GM13977 (cell line): ENCODE measurements at regions not wholly inside any gene's neighbourhood (a gene's known extent, or its start where the extent isn't known, plus 50 kb on each side); places are given as distances from the start of the nearest gene placed in this dataset.

Experiments
- DNase-seq: peaks from one replicate; pipeline ENCODE4 v3.0.0; 2012; ENCODE audit warnings: low spot score
- in situ Hi-C: fragments of 300-500 bp; cut with MboI; formaldehyde crosslinking; loops from one replicate; pipeline ENCODE4 v1.12.0; 2022; ENCODE audit warnings: low sequenced_read_pairs, low pct_unique_long_range_greater_than_20kb, mixed read lengths, inconsistent platforms; ENCODE audit not compliant: unreplicated experiment
- TF ChIP-seq, protein P1 (sequence below): IDR thresholded peaks from 2 replicates; pipeline ENCODE4 v1.5.1; 2012; ENCODE audit warnings: mild to moderate bottlenecking, control low read depth; ENCODE audit not compliant: insufficient read depth; ENCODE audit errors: extremely low read depth, missing control alignments

DNA sequence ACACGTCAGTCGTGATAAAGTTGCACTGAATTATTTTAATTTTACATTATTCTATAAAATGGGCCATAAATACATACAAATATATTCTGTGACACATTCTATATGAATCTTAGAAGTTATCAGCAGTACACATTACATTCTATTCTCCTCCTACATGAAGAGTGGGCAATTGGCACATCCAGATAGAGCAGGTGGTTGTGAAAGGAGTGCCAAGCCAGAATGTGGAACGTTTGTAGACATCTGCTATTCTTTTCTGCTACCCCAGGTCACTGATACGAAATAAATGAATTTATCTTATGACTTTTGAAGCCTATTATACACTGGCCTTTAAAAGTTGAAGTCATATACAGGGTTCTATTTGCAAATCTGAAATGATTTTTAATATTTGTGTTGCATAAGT, 373.2 kb downstream of the PCDH17 start:
- in situ Hi-C loops, result no loop called here
- TF ChIP-seq, protein P1, sequence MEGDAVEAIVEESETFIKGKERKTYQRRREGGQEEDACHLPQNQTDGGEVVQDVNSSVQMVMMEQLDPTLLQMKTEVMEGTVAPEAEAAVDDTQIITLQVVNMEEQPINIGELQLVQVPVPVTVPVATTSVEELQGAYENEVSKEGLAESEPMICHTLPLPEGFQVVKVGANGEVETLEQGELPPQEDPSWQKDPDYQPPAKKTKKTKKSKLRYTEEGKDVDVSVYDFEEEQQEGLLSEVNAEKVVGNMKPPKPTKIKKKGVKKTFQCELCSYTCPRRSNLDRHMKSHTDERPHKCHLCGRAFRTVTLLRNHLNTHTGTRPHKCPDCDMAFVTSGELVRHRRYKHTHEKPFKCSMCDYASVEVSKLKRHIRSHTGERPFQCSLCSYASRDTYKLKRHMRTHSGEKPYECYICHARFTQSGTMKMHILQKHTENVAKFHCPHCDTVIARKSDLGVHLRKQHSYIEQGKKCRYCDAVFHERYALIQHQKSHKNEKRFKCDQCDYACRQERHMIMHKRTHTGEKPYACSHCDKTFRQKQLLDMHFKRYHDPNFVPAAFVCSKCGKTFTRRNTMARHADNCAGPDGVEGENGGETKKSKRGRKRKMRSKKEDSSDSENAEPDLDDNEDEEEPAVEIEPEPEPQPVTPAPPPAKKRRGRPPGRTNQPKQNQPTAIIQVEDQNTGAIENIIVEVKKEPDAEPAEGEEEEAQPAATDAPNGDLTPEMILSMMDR, result no peak
- DNase-seq, result no peak

DNA sequence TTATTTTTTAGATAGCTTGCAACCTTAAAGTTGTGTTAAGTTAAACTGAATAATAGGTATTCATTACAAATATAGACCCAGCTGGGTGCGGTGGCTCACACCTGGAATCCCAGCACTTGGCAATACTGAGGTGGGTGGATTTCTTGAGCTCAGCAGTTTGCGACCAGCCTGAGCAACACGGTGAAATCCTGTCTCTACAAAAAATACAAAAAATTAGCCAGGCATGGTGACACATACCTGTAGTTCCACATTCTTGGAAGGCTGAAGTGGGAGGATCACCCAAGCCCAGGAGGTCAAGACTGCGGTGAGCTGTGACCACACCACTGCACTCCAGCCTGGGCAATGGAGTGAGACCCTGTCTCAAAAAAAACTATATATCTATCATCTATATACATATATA, 386.5 kb downstream of the PCDH17 start:
- TF ChIP-seq, protein P1, result no peak
- DNase-seq, result no peak
- in situ Hi-C loops, result no loop called here

DNA sequence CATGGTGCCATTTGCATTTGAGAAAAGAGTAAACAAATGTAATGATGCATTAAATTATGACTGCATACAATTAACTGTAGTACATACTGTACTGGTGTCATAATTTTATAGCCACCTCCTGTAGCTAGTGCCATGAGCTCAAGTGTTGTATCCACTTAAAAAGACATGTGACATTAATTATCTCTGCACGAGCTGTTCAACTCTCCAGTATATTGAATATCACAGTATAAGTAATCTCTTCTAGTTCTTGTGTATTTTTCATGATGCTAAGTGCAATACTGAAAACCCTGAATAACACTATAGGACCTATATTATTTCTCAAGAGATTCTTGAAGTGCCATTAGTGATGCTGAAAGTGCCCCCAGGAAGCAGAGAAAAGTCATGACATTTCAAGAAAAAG, 387.3 kb downstream of the PCDH17 start:
- DNase-seq, result no peak
- in situ Hi-C loops, result no loop called here
- TF ChIP-seq, protein P1, result no peak

DNA sequence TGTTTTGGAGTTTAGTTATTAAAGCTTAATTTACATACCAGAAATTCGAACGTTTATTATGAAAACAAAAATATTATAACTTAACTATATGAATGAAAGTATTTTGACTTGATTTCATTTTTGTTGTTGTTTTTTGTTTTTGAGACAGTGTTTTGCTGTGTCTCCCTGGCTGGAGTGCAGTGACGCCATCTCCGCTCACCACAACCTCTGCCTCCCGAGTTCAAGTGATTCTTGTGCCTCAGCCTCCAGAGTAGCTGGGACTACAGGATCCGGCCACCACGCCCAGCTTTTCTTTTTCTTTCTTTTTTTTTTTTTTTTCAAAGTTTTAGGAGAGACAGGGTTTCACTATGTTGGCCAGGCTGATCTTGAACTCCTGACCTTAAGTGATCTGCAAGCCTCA, 392.6 kb downstream of the PCDH17 start:
- in situ Hi-C loops, result no loop called here
- TF ChIP-seq, protein P1, result no peak
- DNase-seq, result no peak

DNA sequence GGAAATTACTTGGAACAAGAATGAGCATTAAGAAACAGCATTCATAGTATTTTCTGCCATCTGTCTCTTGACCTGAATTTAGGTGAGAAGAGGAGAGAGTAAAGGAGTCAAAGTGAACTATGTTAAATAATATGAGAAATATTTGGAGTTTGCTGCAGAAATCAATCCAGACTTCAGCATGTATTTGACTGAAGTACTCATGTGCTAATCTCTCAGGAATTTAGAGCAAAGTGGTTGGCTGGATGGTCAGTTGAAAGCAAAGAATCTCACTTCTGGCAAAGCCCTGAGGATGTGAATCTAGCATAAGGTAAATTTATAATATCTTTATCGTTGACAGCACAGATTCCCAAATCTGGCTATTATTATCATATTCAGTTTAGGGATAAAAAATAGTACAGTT, 394.3 kb downstream of the PCDH17 start:
- no peak for DNase-seq
- in situ Hi-C loops, result no loop called here
- TF ChIP-seq, protein P1, result no peak

DNA sequence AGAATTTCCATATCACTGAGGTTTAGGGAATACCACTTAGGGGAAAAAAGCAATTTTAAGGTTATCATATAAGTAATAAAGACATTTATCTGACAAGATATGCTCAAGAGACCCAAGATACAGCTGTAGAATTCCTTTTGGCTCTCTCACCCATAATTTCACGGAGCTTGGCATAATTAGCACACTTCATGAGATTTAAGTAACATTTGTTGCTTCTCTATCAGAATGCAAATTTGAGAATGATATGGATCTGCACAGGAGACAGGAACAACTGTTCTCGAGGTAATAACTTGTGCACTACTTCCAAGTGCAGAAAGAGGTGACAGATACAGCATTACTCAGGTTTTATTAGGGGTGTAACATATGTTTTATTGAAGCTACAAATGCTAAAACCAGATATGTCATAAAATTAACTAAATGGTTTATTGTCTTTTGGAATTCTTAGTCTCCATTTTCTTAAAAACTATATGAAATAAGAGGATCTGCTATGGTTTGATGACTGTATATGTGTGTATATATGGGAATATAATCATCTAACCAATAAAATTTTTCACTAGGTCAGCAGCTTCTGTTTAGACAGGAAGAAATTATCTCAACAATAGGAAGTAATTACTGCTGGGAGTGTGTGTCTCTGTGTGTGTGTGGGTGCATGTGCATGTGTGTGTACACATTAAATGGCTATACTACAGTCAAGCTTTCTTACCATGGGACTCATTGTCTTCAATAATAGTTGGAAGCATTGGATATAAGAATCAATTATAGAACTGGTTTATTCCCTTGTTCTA, 401.3 kb downstream of the PCDH17 start:
- no peak for DNase-seq
- in situ Hi-C loops, result no loop called here
- TF ChIP-seq, protein P1, result no peak
